GM10266 (cell line): ENCODE measurements at regions not wholly inside any gene's neighbourhood (a gene's known extent, or its start where the extent isn't known, plus 50 kb on each side); places are given as distances from the start of the nearest gene placed in this dataset.

ENCODE experiments used
- DNase-seq: peaks from one replicate; pipeline ENCODE4 v3.0.0; 2012; ENCODE audit errors: extremely low spot score
- TF ChIP-seq, protein P1 (sequence below): IDR thresholded peaks from 2 replicates; pipeline ENCODE4 v1.5.1; 2012; ENCODE audit warnings: mild to moderate bottlenecking, low read depth; ENCODE audit not compliant: control insufficient read depth, insufficient read depth; ENCODE audit errors: missing control alignments

- no peak for DNase-seq
- TF ChIP-seq, protein P1, sequence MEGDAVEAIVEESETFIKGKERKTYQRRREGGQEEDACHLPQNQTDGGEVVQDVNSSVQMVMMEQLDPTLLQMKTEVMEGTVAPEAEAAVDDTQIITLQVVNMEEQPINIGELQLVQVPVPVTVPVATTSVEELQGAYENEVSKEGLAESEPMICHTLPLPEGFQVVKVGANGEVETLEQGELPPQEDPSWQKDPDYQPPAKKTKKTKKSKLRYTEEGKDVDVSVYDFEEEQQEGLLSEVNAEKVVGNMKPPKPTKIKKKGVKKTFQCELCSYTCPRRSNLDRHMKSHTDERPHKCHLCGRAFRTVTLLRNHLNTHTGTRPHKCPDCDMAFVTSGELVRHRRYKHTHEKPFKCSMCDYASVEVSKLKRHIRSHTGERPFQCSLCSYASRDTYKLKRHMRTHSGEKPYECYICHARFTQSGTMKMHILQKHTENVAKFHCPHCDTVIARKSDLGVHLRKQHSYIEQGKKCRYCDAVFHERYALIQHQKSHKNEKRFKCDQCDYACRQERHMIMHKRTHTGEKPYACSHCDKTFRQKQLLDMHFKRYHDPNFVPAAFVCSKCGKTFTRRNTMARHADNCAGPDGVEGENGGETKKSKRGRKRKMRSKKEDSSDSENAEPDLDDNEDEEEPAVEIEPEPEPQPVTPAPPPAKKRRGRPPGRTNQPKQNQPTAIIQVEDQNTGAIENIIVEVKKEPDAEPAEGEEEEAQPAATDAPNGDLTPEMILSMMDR: no peak
Measured at GRCh38 chr3:191884132-191884531, 423.2 kb downstream of the PYDC2 start.

GRCh38 chr3:191889106-191889505 is 428.1 kb downstream of the PYDC2 start:
- no peak for DNase-seq
- TF ChIP-seq, protein P1: no peak

- TF ChIP-seq, protein P1: no peak
- no peak for DNase-seq
Measured at GRCh38 chr3:191889756-191890155, 428.8 kb downstream of the PYDC2 start.

DNA sequence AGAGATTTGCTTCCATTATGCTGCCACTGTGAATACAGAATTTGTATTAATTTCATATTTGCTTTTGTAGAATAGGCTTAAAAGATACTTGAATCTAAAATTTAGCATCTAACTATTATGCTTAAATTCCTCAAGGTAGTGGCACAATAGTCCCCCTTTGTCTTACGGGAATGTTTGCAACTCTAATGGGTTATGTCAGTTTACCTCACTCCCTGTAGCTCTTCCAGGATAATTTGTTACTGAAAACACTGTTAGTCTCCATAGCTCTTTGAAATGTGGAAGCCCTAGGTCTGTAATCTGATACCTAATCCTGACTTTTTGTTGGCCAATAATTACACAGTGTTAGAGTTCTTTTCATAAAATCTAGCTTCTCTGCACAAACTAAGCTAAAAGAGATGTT is 433.4 kb downstream of the PYDC2 start:
- DNase-seq: no peak
- TF ChIP-seq, protein P1: no peak

DNA sequence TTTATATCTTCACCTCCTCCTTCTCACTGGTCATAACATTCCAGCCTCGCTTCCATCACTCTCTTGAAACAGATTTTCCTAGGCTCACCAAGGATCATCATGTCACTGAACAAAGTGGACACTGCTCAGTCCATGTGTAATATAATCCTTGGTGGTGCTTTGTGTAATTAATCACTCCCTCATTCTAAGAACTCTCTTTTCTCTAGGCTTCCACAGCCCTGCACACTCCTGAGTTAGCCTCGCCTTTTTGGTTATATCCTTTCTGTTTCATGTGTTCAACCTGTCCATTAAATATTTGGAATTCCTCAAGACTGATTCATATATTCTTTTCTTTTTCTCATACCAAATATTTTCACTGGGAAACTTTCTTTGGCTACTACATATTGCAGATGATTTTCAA is 440.8 kb downstream of the PYDC2 start:
- TF ChIP-seq, protein P1: no peak
- no peak for DNase-seq

GRCh38 chr3:191912616-191913204 is 451.7 kb downstream of the PYDC2 start:
- no peak for DNase-seq

GRCh38 chr3:191915712-191916111 is 454.7 kb downstream of the PYDC2 start:
- TF ChIP-seq, protein P1: no peak
- DNase-seq: no peak

More at GRCh38 chr3:191912616-191913204, 451.7 kb downstream of the PYDC2 start:
- TF ChIP-seq, protein P1: no peak
